Stimulated activated naive CD8-positive, alpha-beta T cell treated with anti-CD3 and anti-CD28 coated beads, Interleukin-15, Interleukin-2, amounts not matched to agents 100 ng/mL and 50 ng/mL, for 24 hours (primary cell): ENCODE measurements at regions not wholly inside any gene's neighbourhood (a gene's known extent, or its start where the extent isn't known, plus 50 kb on each side); places are given as distances from the start of the nearest gene placed in this dataset.

Source experiments
- H3K27ac Mint-ChIP-seq: one replicate; pipeline ENCODE4 v1.8.0; 2021; ENCODE audit warnings: mild to moderate bottlenecking, mixed read lengths
- H3K27me3 Mint-ChIP-seq: one replicate; pipeline ENCODE4 v1.8.0; 2021; ENCODE audit warnings: mixed read lengths
- H3K36me3 Mint-ChIP-seq: one replicate; pipeline ENCODE4 v1.8.0; 2021; ENCODE audit warnings: low read depth, mixed read lengths
- H3K4me1 Mint-ChIP-seq: one replicate; pipeline ENCODE4 v1.8.0; 2021; ENCODE audit warnings: low read depth, mixed read lengths
- H3K4me3 Mint-ChIP-seq: one replicate; pipeline ENCODE4 v1.8.0; 2021; ENCODE audit warnings: mild to moderate bottlenecking, mixed read lengths
- H3K9me3 Mint-ChIP-seq: one replicate; pipeline ENCODE4 v1.8.0; 2021; ENCODE audit warnings: mixed read lengths

DNA sequence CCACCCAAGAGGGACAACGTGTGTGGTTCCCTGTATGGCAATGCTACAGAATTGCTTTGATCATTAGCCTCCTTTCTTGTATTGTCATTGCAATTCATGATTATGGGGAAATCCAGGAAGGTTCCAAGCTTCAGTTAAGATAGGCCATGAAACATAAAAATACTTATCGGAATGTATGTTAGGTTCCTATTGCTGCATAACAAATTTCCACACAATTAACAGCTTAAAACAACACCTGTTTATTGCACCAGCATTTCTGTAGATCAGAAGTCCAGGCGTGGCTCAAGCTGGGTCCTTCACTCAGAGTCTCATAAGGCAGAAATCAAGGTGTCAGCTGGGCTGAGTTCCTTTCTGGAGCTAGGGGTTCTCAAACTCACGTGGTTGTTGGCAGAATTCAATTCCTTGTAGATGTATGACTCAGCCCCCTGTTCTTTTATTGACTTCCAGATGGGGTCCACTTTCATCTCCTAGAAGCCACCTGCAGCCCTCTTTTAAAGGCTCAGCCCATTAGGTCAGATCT, 365.6 kb upstream of the TMPO start:
- no peaks in the 10 kb centered on the region for H3K27me3 Mint-ChIP-seq
- no peak overlapping the region for H3K27ac Mint-ChIP-seq
- H3K36me3 Mint-ChIP-seq = no peaks in the 10 kb centered on the region
- no peaks in the 10 kb centered on the region for H3K9me3 Mint-ChIP-seq
- H3K4me3 Mint-ChIP-seq = no peak overlapping the region
- H3K4me1 Mint-ChIP-seq = no peaks in the 10 kb centered on the region

DNA sequence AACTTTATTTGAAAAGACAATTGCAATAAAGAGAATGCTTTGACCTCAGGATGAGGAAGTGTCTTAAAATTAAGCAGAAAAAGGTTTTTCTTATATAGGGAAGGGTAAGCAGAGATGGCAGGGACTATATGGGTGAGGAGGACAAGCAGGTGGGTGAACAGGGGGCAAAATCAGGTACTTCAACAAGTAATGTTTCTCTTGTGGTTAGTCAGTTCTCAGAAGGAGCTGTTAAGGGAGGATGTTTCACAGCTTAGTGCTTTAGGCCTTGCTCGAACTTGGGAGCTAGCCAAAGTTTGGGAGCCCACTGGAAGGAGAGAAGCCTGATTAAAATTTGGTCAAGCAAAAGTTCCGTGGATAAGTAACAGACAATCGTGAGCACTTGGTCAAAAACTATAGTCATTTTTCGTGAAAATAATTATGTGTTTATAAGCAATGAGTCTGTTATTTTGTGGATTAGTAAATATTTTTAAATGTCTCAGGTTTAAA, 364.2 kb upstream of the TMPO start:
- Mint-ChIP-seq H3K4me1 (no peaks in the 10 kb centered on the region), H3K36me3 (no peaks in the 10 kb centered on the region), H3K27me3 (no peaks in the 10 kb centered on the region), H3K27ac (no peak overlapping the region), H3K4me3 (no peak overlapping the region), H3K9me3 (no peaks in the 10 kb centered on the region)

DNA sequence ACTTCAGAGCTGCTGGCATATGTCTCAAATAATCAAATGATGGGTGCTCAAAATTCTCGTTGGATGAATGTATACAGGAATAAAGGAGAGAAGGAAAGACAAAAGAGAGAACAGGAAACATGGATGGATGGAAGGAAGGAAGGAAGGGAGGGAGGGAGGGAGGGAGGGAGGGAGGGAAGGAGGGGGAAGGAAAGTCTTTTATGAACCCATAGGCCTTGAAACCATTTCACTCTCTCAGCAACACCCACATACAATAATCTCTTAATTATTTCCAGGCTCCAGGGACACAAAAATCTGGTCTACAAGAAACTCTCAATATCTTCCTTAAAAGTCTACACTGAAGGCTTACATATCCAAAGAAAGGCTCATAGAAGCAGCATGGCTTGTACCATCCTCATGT, 363.4 kb upstream of the TMPO start:
- no peak overlapping the region for H3K4me3 Mint-ChIP-seq
- no peak overlapping the region for H3K27ac Mint-ChIP-seq
- no peaks in the 10 kb centered on the region for H3K36me3 Mint-ChIP-seq
- no peaks in the 10 kb centered on the region for H3K9me3 Mint-ChIP-seq
- no peaks in the 10 kb centered on the region for H3K27me3 Mint-ChIP-seq
- no peaks in the 10 kb centered on the region for H3K4me1 Mint-ChIP-seq

DNA sequence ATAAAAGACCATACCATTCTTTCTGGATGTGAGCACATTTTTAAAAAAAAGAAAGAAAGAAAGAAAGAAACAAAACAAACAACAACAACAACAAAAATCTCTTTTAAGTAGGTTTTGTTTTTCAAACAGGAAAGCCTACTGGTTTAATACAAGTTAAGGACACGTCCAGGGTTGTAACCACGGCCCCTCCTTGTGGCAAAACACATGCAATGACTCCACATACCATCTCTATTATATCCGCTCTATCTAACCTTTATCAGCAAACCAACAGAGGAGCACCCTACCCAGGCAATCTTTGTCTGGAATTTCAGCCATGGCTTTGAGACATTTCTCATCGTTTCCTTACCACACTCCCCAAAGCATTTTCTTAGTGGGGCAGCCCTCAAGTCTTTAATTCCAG, 360.5 kb upstream of the TMPO start:
- Mint-ChIP-seq H3K36me3 (no peaks in the 10 kb centered on the region), H3K4me1 (no peaks in the 10 kb centered on the region), H3K27me3 (no peaks in the 10 kb centered on the region), H3K4me3 (no peak overlapping the region), H3K27ac (no peak overlapping the region), H3K9me3 (no peaks in the 10 kb centered on the region)

DNA sequence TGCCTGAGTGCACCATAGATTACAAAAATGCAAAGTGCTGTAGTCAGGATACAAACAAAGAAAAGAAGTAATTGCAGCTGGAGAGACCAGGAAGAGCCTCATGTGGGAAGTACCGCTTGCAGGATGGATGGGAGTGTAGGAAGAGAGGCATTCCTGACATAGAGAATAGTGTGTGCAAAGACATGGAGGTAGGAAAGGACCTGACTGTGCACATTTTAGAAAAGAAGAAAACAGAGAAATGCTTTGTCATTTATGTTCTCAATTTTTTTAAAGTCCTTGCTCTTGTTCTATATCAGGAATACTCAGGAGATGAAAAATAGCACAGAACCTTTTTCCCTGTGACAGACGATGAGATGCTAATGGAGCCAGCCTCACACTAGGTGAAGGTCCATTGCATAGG, 358.7 kb upstream of the TMPO start:
- Mint-ChIP-seq H3K27ac (no peak overlapping the region), H3K9me3 (no peaks in the 10 kb centered on the region), H3K4me1 (no peaks in the 10 kb centered on the region), H3K36me3 (no peaks in the 10 kb centered on the region), H3K27me3 (no peaks in the 10 kb centered on the region), H3K4me3 (no peak overlapping the region)

DNA sequence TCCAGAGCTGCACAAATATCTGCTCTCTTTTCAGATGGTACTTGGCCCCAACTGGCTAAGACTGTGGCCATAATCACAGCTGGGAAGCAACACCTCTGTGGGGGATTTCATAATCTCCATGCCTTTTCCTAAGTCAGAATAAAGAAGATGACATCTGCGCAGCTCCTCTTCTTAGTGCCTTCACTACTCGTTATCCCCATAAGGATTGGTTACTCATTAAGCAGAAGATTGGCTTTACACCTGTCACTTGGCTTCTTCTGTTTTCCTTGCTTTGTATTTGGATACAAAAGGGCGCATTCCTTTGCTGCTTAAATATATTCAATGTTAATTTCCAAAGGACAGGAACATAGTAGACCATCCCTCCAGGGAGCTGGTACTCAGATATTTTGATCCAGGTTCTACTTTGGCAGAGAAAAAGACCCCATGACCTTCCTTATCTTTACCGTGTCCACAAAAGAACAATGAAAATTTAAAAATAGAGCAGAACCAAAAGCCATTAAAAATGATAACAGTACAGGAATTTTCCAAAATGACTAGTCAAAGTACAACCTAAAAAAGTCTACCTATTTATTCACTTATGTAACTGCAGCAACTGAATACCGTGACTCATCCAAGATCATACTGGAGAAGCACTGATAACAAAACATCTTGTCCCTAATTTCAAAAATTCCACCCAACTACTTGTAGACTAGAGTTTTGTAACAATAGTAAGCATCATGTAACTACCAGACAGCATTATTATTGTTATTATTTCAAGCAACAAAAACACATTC, 352.3 kb upstream of the TMPO start:
- no peak overlapping the region for H3K27ac Mint-ChIP-seq
- H3K27me3 Mint-ChIP-seq = no peaks in the 10 kb centered on the region
- H3K4me3 Mint-ChIP-seq = no peak overlapping the region
- H3K36me3 Mint-ChIP-seq = no peaks in the 10 kb centered on the region
- no peaks in the 10 kb centered on the region for H3K9me3 Mint-ChIP-seq
- no peaks in the 10 kb centered on the region for H3K4me1 Mint-ChIP-seq

DNA sequence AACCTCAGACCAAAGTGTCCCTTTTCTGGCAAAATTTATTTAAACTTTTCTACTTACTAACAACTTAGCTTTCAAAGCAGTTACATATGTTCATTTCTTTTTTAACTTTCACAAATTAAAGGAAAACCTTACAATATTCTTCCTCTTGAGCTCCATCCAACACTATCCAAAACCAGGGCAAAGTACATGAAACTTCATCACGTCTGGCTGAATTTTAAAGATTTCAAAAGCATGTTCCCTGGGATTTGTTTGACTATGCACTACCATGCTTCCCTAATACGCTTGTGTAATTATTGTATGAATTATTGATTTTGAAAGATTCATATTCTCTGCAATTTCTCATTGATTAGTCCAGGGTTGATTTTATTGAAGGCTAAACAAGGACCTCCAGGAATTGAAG, 343.1 kb upstream of the TMPO start:
- H3K9me3 Mint-ChIP-seq = no peaks in the 10 kb centered on the region
- H3K27ac Mint-ChIP-seq = no peak overlapping the region
- H3K4me3 Mint-ChIP-seq = no peak overlapping the region
- H3K36me3 Mint-ChIP-seq = no peaks in the 10 kb centered on the region
- peaks cover 3% of the 10 kb centered on the region for H3K27me3 Mint-ChIP-seq
- no peaks in the 10 kb centered on the region for H3K4me1 Mint-ChIP-seq

DNA sequence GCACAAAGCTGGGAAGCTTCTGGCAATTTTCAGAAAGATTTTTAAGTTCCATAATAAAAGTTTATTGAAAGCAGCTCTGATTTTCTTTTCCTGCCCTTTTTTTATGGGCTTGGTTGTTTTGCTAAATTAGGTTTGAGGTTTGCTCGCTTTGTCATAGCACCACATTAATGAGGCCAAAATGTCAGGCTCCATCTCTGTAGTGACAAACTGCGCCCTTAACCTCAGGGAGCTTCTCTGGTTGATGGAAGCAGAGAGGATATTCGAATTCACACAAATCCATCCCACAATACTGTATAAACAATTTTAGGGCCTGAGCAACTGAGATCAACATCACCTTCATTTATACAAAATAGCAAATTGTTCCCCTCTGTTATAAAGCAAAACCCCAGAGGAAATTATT, 342.6 kb upstream of the TMPO start:
- Mint-ChIP-seq H3K4me1 (no peaks in the 10 kb centered on the region), H3K4me3 (no peak overlapping the region), H3K27ac (no peak overlapping the region), H3K27me3 (peaks cover 3% of the 10 kb centered on the region), H3K9me3 (no peaks in the 10 kb centered on the region), H3K36me3 (no peaks in the 10 kb centered on the region)

DNA sequence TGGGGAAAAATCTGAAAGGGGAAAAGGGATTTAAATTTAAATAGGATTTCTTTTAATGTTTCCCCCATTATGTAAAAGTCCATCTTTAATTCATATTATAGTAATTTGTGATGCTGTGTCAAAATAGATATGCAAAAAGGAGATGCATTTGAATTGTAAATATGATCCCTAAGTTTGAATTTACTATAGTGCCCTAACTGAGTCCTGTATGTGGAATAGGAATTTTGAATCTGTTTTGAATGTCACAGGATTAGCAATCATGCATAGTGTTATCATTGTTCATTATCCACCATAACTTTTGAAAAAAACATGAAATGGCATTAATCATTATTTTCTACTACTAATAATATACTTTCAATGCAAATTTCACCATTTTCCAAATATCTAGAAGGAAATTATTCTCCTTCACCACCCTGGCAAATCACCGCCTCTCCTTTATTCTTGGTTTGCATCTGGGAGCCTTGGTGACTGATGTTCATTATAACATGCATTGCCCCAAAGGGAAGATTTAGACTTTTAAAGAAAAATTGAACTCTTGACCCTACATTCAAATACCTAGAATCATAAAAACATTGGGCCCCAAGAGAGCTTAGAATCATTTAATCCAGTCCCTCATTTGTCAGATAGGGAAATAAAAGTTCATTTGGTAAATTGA, 341.5 kb upstream of the TMPO start:
- Mint-ChIP-seq H3K27me3 (peaks cover 3% of the 10 kb centered on the region), H3K27ac (no peak overlapping the region), H3K4me3 (no peak overlapping the region), H3K9me3 (no peaks in the 10 kb centered on the region), H3K4me1 (no peaks in the 10 kb centered on the region), H3K36me3 (no peaks in the 10 kb centered on the region)

DNA sequence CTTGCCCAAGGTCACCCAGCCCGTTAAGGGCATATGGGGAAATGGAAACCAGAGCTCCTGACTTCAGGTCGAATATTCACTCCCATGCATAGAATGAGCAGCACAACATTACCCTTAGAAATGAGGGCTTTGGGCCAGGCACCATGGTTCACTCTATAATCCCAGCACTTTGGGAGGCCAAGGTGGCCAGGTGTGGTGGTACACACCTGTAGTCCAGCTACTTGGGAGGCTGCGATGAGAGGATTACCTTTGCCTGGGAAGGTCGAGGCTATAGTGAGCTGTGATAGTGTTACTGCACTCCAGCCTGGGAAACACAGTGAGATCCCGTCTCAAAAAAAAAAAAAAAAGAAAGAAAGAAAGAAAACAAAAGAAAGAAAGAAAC, 341.0 kb upstream of the TMPO start:
- no peaks in the 10 kb centered on the region for H3K9me3 Mint-ChIP-seq
- H3K27me3 Mint-ChIP-seq = peaks cover 3% of the 10 kb centered on the region
- no peak overlapping the region for H3K27ac Mint-ChIP-seq
- no peak overlapping the region for H3K4me3 Mint-ChIP-seq
- no peaks in the 10 kb centered on the region for H3K4me1 Mint-ChIP-seq
- no peaks in the 10 kb centered on the region for H3K36me3 Mint-ChIP-seq

DNA sequence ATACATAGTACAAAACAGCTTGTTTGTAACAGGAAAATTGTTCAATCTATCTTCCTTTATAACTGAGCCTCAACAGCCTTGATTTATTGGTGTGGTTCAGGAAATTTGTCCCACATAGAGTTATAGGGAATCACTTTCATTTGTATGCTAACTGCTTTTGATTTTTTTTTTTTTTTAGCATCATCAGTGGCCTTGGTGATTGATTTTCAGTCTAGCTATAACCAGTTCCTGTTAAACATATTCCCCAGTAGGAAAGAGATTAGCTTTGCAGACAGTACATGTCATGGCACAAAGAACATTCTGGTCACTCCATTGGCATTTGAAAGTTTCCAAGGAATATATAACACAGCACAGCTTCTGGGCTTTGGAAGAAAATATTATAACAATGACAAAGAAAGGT, 337.3 kb upstream of the TMPO start:
- H3K9me3 Mint-ChIP-seq = no peaks in the 10 kb centered on the region
- H3K36me3 Mint-ChIP-seq = no peaks in the 10 kb centered on the region
- no peaks in the 10 kb centered on the region for H3K4me1 Mint-ChIP-seq
- no peak overlapping the region for H3K4me3 Mint-ChIP-seq
- no peak overlapping the region for H3K27ac Mint-ChIP-seq
- H3K27me3 Mint-ChIP-seq = peaks cover 5% of the 10 kb centered on the region

DNA sequence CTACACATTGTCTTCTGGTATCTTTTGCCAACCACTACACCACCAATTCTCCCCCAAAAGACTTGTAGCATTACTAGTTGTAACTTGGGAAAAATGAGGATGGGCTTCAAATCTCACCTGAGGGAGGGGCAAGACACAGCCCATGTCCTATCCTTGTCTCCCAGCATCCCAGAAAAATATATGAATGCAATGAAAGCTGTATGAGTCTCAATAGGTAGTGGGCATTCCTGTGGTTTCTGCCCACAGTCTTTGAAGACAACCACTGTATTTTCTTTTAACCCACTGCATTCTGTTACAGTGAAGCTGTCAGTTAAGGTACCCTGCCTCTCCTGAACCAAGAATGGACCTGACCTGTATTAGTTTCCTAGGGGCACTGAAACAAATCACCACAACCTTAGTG, 336.2 kb upstream of the TMPO start:
- Mint-ChIP-seq H3K27me3 (peaks cover 5% of the 10 kb centered on the region), H3K4me3 (no peak overlapping the region), H3K4me1 (no peaks in the 10 kb centered on the region), H3K36me3 (no peaks in the 10 kb centered on the region), H3K27ac (no peak overlapping the region), H3K9me3 (no peaks in the 10 kb centered on the region)

DNA sequence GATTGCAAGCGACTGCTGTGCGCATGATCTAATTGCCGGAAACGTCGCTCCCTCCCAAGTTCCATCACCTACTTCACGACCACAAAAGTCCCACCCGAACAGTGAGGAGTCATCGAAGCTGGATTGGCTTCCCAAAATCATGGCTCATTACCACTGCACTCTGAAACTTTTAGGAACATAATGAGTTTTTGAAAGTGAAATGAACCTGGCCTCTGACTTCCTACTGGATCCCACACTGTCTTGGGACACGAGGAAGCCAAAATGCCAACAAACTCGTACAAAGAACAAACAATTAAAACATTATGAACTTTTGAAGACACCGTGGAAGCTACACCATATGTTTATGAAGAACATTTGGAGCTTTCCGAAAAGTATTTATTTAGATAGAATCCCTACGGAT, 334.8 kb upstream of the TMPO start:
- Mint-ChIP-seq H3K27me3 (peaks cover 5% of the 10 kb centered on the region), H3K27ac (no peak overlapping the region), H3K4me3 (no peak overlapping the region), H3K4me1 (no peaks in the 10 kb centered on the region), H3K9me3 (no peaks in the 10 kb centered on the region), H3K36me3 (no peaks in the 10 kb centered on the region)

DNA sequence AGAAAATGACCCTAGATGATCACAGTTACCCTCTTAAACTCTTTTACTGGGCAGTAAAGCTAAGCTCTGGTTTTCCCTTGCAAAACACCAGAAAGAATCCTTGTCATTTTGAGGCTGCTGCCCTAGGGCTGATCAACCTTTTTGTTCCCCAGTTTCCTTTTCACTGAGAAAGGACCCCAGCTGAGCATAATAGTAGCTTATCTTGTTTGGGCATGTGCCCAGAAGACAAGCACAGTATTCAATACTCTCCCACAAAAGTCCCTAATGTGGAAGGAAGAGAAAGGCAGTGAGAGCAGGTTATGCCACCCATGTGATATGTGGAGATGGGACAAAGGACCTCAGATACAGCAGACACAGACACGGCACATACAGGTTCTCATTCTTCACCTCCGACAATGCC, 332.6 kb upstream of the TMPO start:
- H3K9me3 Mint-ChIP-seq = no peaks in the 10 kb centered on the region
- no peak overlapping the region for H3K4me3 Mint-ChIP-seq
- no peaks in the 10 kb centered on the region for H3K36me3 Mint-ChIP-seq
- no peaks in the 10 kb centered on the region for H3K4me1 Mint-ChIP-seq
- H3K27ac Mint-ChIP-seq = no peak overlapping the region
- H3K27me3 Mint-ChIP-seq = peaks cover 5% of the 10 kb centered on the region

DNA sequence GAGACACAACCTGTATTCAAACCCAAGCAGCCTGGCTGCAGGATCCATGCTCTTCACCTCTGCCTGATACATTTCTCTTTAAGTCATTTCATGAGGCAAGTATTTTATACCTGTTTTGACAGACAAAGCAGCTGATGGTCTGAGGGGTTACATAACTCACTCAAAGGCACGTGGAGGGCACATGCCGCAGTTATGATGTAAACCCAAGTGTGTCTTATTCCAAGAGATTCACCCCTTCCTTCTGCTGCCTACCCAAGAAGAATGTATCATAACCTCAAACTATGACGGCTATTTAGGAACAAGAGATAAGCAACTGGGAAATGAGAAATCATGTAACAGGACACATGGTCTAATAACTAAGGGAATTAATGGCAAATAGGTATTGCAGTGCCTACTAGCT, 329.8 kb upstream of the TMPO start:
- H3K4me1 Mint-ChIP-seq = no peaks in the 10 kb centered on the region
- peaks cover 5% of the 10 kb centered on the region for H3K27me3 Mint-ChIP-seq
- no peaks in the 10 kb centered on the region for H3K36me3 Mint-ChIP-seq
- H3K27ac Mint-ChIP-seq = no peak overlapping the region
- H3K4me3 Mint-ChIP-seq = no peak overlapping the region
- no peaks in the 10 kb centered on the region for H3K9me3 Mint-ChIP-seq

DNA sequence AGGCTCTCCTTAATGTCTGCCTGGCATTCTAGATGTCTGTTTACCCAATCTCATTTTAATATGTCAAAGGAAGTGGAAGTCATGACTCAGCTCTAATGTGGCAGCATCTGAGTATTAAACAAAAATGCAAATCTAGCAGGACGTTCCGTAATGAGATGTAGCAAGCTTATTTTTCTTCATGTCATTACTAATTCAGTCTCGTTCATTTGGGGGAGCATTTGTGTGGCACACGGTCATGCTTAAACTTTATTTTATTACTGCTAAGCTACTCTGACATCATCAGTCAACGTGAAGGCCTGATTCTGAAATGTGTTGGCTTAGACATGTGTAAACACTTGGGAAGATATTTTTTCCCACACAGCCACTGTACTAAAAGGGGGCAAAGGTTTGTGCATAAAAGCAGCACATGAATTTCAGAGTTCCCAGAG, 326.7 kb upstream of the TMPO start:
- no peak overlapping the region for H3K4me3 Mint-ChIP-seq
- H3K9me3 Mint-ChIP-seq = no peaks in the 10 kb centered on the region
- H3K36me3 Mint-ChIP-seq = no peaks in the 10 kb centered on the region
- no peaks in the 10 kb centered on the region for H3K27me3 Mint-ChIP-seq
- H3K27ac Mint-ChIP-seq = no peak overlapping the region
- no peaks in the 10 kb centered on the region for H3K4me1 Mint-ChIP-seq
